NCI-H2227 (cell line): ENCODE measurements at regions not wholly inside any gene's neighbourhood (a gene's known extent, or its start where the extent isn't known, plus 50 kb on each side); places are given as distances from the start of the nearest gene placed in this dataset.

ENCODE experiments used
- DNase-seq: peaks from one replicate; lab custom pipeline; 2025; ENCODE audit not compliant: unreplicated experiment; lab: John Stamatoyannopoulos, UW

GRCh38 chr3:179503152-179503551 is 51.9 kb upstream of the GNB4 start:
- DNase-seq: no peak

DNA sequence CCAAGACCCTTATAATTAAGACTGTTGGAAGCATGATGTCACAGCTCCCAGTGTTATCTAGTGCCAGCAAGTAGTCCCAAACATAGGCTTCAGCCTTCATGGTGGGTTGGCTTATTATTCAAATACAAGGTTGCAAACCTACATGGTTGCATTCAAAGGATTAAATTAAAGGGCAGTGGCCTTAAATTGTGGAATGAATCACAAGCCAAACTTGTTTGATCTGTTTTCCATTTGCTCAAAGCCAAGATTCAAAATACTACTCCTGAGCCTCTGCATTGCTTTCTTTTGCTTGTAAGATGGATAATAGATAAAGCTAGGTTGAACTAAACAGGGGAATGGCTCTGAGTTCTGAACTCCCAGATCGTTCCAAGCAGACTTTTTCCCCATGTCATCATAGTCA is 52.4 kb upstream of the GNB4 start:
- no peak for DNase-seq

GRCh38 chr3:179504371-179504770 is 53.1 kb upstream of the GNB4 start:
- DNase-seq: no peak

DNA sequence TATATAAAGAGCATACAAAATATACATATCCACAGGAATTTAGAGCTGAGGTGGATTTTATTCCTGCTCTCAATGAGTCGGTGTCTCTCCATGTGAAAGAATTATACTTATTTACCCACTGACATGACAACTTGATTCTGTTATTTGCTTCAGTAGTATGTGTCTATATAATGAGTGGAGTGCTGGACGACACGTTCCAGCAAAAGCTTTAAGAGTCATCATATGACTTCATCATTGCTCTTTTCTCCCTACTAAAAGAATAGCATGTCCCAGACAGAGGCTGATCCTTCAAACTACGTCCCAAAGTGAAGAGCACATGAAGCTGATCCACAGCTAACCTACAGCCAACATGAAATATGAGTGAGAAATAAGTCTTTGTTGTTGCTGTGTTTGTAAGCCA is 54.3 kb upstream of the GNB4 start:
- DNase-seq: no peak

DNA sequence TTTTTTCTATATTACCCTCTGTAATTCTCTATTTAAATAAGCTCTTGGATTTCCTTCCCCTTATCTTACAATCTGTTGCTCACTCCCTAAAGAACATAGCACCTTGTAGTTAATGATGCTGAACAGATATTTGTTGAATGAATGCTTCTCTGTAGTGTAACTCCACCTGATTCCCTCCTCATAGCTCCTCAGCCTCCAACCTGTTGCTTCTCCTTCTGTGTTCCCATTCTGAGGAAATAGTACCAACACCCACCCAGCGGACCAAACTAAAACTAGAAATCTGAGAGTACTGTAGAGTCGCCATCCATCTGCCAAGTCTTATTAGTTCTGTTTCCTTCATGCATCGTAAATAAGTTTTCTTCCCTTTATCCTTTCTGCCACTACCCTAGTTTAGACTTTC is 55.5 kb upstream of the GNB4 start:
- no peak for DNase-seq

DNA sequence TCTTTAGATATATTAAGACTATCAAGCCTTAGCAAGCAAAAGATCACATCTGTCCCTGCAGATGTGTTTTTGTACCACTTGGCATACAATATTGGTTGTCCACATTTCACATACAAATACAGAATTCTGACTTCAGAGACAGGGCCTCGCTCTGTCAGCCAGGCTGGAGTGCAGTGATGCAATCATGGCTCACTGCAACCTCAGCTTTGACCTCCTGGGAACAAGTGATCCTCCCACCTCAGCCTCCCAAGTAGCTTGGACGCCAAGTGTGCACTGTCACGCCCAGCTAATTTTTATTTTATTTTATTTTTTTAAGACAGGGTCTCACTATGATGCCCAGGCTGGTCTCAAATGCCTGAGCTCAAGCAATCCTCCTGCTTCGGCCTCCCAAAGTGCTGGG is 53.0 kb upstream of the ACTL6A start:
- no peak for DNase-seq

- DNase-seq: no peak
These were observed 52.2 kb upstream of the ACTL6A start for GRCh38 chr3:179510496-179510895.

GRCh38 chr3:179512378-179512777 is 50.3 kb upstream of the ACTL6A start:
- peak; percentile 15 for DNase-seq
